GM12891 (cell line): ENCODE measurements at regions not wholly inside any gene's neighbourhood (a gene's known extent, or its start where the extent isn't known, plus 50 kb on each side); places are given as distances from the start of the nearest gene placed in this dataset.

ENCODE experiments used
- POLR2A ChIP-seq: IDR thresholded peaks from 2 replicates; pipeline ENCODE4 v1.6.1; 2011; ENCODE audit warnings: low read depth, low read length, control low read depth
- POLR2AphosphoS5 ChIP-seq: IDR thresholded peaks from 2 replicates; pipeline ENCODE4 v1.6.1; 2011; ENCODE audit warnings: low read depth, low read length, control low read depth
- POU2F2 ChIP-seq: IDR thresholded peaks from 2 replicates; pipeline ENCODE4 v1.6.1; 2011; ENCODE audit warnings: low read depth, mild to moderate bottlenecking, control low read depth, low read length, moderate library complexity
- TAF1 ChIP-seq: IDR thresholded peaks from 2 replicates; pipeline ENCODE4 v1.6.1; 2011; ENCODE audit warnings: low read depth, low read length, control low read depth

DNA sequence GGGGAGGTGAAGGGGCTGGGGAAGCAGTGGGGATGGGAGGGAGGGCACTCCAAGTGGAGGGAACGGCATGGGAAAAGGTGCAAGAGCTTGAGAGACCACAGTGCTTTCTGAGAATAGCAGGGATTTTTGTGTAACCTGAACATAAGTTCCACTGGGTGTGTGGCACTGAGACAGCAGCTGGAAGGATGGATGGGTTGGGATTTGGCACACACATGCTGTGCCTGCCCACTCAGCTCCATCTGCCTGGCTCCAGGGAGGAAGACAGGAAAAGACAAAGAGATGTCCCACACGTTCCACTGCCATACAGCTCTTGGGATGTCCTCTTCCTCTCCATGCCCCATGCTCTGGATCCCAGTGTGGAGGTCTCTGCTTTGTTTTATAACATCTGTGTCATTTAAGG lies 114.1 kb upstream of the TEX51 start:
- no peak for TF ChIP-seq POLR2AphosphoS5
- no peak for TF ChIP-seq POLR2A
- TF ChIP-seq POU2F2 = no peak
- no peak for TF ChIP-seq TAF1
